SJSA1 (cell line): ENCODE measurements at regions not wholly inside any gene's neighbourhood (a gene's known extent, or its start where the extent isn't known, plus 50 kb on each side); places are given as distances from the start of the nearest gene placed in this dataset.

Experiments
- DNase-seq, 2 experiments: peaks; one replicate each; pipeline ENCODE4 v3.0.0-alpha.2; 2015 to 2020; ENCODE audit warnings: low spot score in 2 of 2, low read depth in 1 of 2
- H3K27ac ChIP-seq: fragments of 250-450 bp; sonication (Bioruptor Pico); 2 replicates; pipeline ENCODE4 v1.5.1; 2020; ENCODE audit warnings: mild to moderate bottlenecking, moderate library complexity
- H3K27me3 ChIP-seq: fragments of 250-450 bp; sonication (Bioruptor Pico); replicated peaks from 2 replicates; pipeline ENCODE4 v1.5.1; 2020; ENCODE audit warnings: mild to moderate bottlenecking, moderate library complexity
- H3K36me3 ChIP-seq: fragments of 250-450 bp; sonication (Bioruptor Pico); 2 replicates; pipeline ENCODE4 v1.5.1; 2020; ENCODE audit warnings: mild to moderate bottlenecking
- H3K4me1 ChIP-seq: fragments of 250-450 bp; sonication (Bioruptor Pico); replicated peaks from 2 replicates; pipeline ENCODE4 v1.6.1; 2021; ENCODE audit warnings: mild to moderate bottlenecking
- H3K4me3 ChIP-seq: fragments of 250-450 bp; sonication (Bioruptor Pico); 2 replicates; pipeline ENCODE4 v1.5.1; 2020; ENCODE audit warnings: mild to moderate bottlenecking
- H3K9me3 ChIP-seq: fragments of 250-450 bp; sonication (Bioruptor Pico); replicated peaks from 2 replicates; pipeline ENCODE4 v1.5.1; 2020; ENCODE audit warnings: mild to moderate bottlenecking

DNA sequence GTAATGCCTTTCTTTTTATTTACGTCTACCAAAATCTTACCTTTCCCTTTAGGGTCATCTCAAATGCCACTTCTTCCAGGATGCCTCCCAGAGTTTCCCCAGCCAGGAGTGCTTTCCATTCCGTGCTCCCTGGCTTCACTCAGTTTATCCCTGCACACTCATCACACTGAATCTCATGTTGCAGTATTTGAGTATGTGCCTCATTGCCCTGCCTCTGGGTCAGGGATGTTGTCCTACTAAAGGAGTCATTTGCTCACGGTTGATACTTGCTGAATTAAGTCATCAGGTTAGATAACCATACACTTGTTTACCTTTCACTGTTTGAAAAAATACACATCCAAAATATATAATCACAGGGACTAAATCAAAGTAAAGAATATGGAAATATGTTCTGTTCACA lies 356.2 kb upstream of the GATB start:
- Histone ChIP-seq H3K27me3 (peaks cover 5% of the 10 kb centered on the region; the same call in 1 of the 2 replicates), H3K27ac (no peak overlapping the region), H3K36me3 (no peaks in the 10 kb centered on the region), H3K9me3 (no peaks in the 10 kb centered on the region), H3K4me1 (no peaks in the 10 kb centered on the region), H3K4me3 (no peak overlapping the region)
- DNase-seq = no peak

DNA sequence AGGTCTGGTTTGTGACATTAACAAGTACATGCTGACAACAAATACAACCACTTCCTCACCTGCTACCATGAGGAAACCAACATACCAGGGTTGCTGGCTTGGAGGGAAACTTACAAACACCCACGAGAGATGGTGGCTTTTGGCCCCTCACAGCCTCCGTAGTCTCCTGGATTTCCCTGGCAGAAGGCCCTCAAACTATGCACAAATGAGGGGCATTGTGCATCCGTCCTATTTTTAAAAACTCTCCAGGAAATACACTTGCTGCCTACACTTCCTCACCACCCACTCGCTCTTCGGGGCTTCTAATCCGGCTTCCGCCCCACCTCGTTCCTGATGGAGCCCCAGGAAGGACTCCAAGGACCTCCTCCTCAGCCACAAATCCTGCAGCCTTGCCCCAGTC lies 355.0 kb upstream of the GATB start:
- no peak overlapping the region for H3K4me3 ChIP-seq
- no peaks in the 10 kb centered on the region for H3K4me1 ChIP-seq
- no peak overlapping the region for H3K27ac ChIP-seq
- no peaks in the 10 kb centered on the region for H3K9me3 ChIP-seq
- no peaks in the 10 kb centered on the region for H3K36me3 ChIP-seq
- no peak for DNase-seq
- 0 out of 2 replicates have a peak, but pooled peaks cover 3% of the 10 kb centered on the region for H3K27me3 ChIP-seq

DNA sequence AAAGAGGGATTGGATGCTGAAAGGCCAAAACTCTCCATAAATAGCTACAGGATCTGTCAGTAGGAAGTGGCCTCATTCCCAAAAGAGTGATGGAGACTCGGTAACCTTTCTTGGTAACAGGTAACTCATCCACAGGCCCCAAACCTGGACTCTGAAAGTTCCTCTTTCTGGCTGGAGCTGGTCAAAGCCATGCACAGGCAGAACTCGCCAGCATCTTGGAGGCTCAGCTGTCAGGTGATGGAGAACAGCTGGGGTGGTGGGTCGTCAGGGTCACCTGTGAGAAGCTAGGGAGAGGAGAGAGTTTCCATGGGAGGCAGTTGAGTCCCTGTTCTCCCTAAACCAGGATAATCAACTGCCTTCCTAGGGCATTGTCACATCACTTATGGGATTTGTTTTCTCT lies 354.3 kb upstream of the GATB start:
- Histone ChIP-seq H3K4me3 (no peak overlapping the region), H3K27me3 (0 out of 2 replicates have a peak, but pooled peaks cover 3% of the 10 kb centered on the region), H3K27ac (no peak overlapping the region), H3K9me3 (no peaks in the 10 kb centered on the region), H3K4me1 (no peaks in the 10 kb centered on the region), H3K36me3 (no peaks in the 10 kb centered on the region)
- DNase-seq = no peak

DNA sequence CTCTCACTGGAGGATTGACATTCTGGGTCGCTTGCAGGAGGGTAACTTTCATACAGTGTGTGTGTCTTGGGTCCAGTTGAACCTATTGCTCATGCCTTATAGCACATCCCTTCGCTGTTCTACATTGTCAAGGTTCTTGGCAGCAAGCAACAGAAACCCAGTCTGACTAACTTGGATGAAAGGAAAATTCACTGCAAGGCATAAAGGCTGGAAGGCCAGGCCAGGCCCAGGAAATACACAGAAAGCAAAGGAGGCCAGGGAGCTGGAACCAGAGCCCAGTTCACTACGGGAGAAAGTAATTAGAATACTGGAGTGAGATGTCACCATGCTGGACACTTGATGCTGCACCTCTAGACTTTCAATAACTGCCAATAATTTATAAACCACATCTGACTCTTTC lies 353.8 kb upstream of the GATB start:
- no peak for DNase-seq
- no peak overlapping the region for H3K27ac ChIP-seq
- H3K4me3 ChIP-seq = no peak overlapping the region
- no peaks in the 10 kb centered on the region for H3K4me1 ChIP-seq
- 0 out of 2 replicates have a peak, but pooled peaks cover 3% of the 10 kb centered on the region for H3K27me3 ChIP-seq
- no peaks in the 10 kb centered on the region for H3K9me3 ChIP-seq
- H3K36me3 ChIP-seq = no peaks in the 10 kb centered on the region

DNA sequence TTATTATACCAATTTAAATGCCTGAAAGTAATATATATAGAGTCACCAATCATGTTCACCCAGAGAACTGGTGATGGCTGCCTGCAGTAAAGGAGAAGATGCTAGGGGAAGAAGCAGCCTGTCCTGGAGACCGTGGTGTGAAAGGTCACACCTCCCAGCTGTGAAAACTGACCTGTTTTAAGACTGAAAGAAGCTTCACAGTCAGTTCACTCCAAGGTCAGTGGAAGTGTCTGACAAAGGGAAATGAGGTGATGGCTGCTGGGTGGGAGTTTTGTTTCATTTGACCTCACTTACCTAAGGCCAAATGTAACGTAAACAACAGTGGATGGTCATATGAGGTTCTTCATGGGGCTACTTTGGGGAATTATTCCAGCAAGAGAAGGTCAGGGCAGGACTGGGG lies 352.1 kb upstream of the GATB start:
- Histone ChIP-seq H3K27ac (no peak overlapping the region), H3K27me3 (no peaks in the 10 kb centered on the region), H3K36me3 (no peaks in the 10 kb centered on the region), H3K9me3 (no peaks in the 10 kb centered on the region), H3K4me1 (no peaks in the 10 kb centered on the region), H3K4me3 (no peak overlapping the region)
- no peak for DNase-seq

DNA sequence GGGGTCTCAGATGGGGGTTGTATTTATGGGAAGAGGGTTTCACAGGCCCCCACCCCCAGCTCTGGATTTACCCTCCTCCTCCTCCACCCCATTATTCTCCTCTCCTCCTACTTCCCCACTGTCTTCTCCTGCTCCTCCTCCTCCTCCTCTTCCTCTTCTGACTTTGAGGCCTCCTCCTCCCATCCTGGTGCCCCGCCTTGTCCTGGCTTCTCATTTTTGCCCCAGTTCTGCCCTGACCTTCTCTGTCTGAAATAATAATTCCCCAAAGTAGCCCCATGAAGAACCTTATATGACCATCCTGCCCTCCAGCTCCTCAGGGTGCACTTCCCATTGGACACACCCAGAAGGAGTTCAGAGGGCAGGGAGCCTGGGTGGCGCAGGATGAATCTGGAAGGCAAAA lies 351.4 kb upstream of the GATB start:
- no peak for DNase-seq
- Histone ChIP-seq H3K27me3 (no peaks in the 10 kb centered on the region), H3K4me3 (no peak overlapping the region), H3K36me3 (no peaks in the 10 kb centered on the region), H3K9me3 (no peaks in the 10 kb centered on the region), H3K4me1 (no peaks in the 10 kb centered on the region), H3K27ac (no peak overlapping the region)

DNA sequence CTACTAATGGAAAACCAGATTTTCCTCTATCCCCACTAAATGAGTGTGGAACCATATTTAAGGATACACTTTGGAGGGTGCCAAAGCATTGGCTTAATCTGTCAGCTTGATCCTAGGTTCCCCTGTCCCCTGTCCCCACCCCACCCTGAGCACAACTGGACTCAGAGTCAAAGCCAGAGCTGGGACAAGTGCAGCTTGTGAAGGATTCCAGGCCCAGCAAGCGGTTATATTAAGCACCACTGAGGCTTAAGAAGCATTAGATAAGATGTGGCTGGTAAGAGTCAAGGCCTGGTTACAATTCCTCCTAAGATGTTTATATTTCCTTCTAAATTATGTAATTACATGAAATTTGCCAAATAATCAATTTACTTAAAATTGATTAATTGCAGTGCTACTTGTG lies 350.0 kb upstream of the GATB start:
- Histone ChIP-seq H3K27ac (no peak overlapping the region), H3K4me1 (peaks cover 9% of the 10 kb centered on the region), H3K4me3 (no peak overlapping the region), H3K27me3 (no peaks in the 10 kb centered on the region), H3K9me3 (no peaks in the 10 kb centered on the region), H3K36me3 (no peaks in the 10 kb centered on the region)
- no peak for DNase-seq

DNA sequence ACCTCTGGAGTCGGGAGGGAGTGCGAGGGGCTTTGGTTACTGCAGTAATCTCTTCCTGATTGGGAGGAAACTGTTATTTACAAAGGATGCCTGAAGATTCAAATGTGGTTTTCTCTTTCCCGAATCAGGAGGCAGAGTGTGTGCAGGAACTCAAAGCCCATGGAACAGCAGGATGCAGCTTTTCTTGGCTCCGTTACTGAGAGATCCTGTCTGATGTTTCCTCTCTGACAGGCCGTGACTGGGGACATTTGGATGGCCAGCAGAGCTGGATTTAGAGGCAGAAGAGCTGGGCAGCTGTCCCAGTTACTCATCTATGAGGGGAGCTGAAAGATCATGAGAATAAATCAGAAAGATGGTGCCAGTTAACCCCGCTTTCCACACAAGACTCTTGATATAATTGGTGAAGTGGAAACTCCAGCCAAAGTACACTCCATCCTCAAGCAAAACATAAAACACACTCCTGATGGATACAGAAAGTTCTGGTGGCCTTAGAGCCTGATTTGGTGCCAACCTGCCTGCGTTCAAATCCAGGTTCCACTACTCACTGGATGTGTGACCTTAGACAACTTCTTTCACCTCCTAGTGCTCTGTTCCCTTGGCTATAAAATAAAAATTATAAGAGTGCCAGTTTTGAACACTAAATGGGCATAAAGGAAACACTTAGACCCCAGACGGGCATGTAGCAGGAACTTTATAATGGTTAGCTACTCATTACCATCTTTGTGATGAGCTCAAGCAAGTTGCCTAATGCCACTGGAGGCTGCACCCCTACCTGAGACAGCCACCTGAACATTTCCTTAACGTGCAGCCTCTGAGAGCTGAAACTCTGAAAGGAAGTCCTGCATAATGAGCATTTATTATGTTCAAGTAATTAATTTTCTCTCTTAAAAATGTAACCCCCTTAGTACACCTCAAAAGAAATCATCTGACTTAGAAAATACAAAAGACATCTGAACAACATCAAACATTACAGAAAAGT lies 349.0 kb upstream of the GATB start:
- no peaks in the 10 kb centered on the region for H3K36me3 ChIP-seq
- peaks cover 15% of the 10 kb centered on the region for H3K4me1 ChIP-seq
- H3K27me3 ChIP-seq = no peaks in the 10 kb centered on the region
- no peak for DNase-seq
- H3K9me3 ChIP-seq = no peaks in the 10 kb centered on the region
- no peak overlapping the region for H3K4me3 ChIP-seq
- no peak overlapping the region for H3K27ac ChIP-seq

DNA sequence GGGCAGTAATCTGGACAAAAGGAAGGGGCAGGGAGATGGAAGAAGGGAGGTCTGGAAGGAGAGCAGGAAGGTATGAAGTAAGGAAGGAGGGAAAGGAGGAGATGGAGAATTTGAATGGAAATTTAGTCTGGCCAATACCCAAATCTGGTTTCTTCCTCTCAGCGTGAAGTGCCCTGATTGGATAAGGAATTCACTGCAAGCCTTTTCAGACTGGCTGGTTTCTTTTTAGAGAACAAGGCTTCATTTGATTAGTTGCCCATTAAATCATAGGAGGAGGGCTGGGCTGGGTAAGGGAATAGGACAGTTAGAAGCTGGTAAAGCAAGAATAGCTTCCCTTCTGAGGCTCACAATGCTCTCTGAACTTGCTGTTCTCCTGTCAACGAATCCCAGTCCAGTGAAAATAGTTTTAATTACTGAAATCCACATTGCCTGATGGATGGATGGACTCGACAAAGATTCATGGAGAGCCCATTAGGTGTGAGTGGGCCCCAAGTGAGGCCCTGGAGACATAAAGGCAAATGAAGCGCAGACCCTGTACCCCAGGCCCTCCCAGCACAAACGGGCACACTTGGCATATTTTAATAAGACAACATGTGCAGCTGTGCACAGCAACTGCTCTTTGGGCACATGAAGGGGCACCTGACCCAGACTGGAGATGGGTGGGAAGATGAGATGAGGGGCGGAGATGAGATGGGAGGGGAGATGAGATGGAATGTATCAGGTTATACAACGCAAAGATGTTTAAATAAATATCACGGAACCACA lies 347.1 kb upstream of the GATB start:
- peaks cover 15% of the 10 kb centered on the region for H3K4me1 ChIP-seq
- H3K9me3 ChIP-seq = no peaks in the 10 kb centered on the region
- H3K27me3 ChIP-seq = no peaks in the 10 kb centered on the region
- no peaks in the 10 kb centered on the region for H3K36me3 ChIP-seq
- DNase-seq = no peak
- H3K4me3 ChIP-seq = no peak overlapping the region
- no peak overlapping the region for H3K27ac ChIP-seq

DNA sequence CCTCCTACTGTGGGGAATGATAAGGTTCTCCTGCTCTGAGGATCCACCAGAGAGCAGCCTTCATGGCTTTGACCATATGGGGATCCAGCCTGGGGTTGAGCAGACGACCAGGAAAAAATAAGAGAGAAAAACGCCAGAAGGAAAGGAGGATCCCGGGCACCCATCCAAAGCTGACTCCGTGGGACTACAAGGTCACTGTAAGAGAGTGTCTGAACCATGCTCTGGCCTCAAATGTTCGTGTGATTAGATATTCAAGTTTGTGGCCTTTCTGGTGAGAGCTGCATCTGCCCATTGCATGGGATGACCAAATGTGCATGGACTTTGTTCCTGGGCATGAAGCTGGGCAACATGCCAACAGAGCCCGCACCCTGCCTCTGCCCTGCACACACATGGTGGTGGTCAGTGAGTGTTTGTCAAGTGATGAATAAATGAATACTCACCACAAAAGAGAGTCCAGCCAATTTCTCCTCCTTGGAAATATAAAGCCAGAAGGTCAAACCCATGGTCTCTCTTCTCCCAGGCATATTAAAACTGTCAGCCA lies 346.0 kb upstream of the GATB start:
- Histone ChIP-seq H3K9me3 (no peaks in the 10 kb centered on the region), H3K4me3 (no peak overlapping the region), H3K4me1 (peaks cover 20% of the 10 kb centered on the region), H3K36me3 (no peaks in the 10 kb centered on the region), H3K27ac (peak overlapping the region; percentile 52), H3K27me3 (no peaks in the 10 kb centered on the region)
- no peak for DNase-seq

DNA sequence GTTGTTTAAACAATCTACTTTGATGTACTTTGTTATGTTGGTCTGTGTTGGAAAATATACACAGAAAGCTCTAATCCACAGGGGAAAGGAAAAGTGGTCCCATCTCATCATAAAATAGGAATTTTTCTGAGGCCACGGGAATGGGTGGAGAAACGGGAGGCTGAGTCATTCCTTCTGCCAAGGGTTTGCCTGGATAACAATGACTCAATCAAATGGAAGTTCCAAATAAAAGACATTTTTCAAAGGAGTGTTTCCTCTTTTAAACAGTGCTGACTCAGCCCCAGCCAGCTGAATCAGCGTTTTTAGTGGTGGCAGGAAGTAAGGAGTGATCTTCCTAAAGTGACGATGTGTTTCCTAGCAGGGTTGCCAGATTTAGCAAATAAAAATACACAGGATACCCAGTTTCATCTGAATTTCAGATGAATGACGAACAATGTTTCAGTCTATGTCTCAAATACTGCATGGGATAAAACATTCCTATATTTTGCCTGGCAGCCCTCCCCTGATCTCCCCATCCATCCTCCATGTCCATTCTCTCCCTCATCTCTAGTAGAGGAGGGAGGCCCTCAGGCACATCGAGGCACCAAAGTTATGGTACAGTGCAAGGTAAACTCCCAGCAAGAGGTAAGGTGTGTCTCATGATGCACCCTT lies 345.4 kb upstream of the GATB start:
- peak; percentile 92 to 97 for DNase-seq
- H3K9me3 ChIP-seq = no peaks in the 10 kb centered on the region
- H3K4me1 ChIP-seq = peaks cover 20% of the 10 kb centered on the region
- peak overlapping the region; percentile 52 for H3K27ac ChIP-seq
- H3K27me3 ChIP-seq = no peaks in the 10 kb centered on the region
- no peak overlapping the region for H3K4me3 ChIP-seq
- H3K36me3 ChIP-seq = no peaks in the 10 kb centered on the region

DNA sequence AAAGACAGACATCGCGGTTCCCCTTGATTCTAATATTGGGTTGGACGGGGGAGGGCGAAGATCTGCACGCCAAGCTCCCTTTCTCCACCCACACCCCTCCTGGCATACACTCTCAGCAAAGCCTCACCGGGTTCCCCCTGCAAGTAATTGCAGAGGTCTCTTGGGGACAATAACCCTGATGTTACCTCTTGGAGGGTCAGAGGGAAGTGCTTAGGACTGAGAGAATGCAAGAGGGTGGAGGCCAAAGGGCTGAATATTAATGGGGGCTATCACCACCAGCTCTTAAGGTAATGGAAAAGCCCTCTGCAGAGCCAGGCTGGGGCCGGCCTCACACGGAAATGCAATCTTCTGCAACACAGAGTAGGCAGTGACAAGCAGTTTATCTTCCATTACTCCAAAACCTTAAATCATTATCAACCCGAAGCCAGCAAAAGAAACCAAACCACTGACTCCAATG lies 344.1 kb upstream of the GATB start:
- no peaks in the 10 kb centered on the region for H3K27me3 ChIP-seq
- no peaks in the 10 kb centered on the region for H3K9me3 ChIP-seq
- no peaks in the 10 kb centered on the region for H3K36me3 ChIP-seq
- no peak overlapping the region for H3K4me3 ChIP-seq
- no peak overlapping the region for H3K27ac ChIP-seq
- DNase-seq = no peak
- peaks cover 20% of the 10 kb centered on the region for H3K4me1 ChIP-seq

DNA sequence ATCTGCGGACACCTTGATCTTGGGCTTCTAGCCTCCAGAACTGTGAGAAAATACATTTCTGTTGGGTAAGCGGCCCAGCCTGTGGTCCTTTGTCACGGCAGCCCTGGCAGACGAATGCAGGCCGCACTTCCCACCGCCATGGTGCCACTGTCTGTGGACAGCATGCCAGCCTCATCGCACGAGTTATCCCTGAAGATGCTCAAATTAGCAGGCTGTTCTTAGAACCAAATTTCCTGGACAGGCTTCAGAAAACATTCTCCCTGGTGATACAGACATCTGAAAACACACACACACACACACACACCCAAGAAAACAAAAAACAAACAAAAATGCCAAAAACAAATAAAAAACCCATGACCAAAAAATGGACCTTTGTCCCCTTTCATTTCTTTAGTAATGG lies 343.5 kb upstream of the GATB start:
- Histone ChIP-seq H3K36me3 (no peaks in the 10 kb centered on the region), H3K27me3 (no peaks in the 10 kb centered on the region), H3K4me3 (no peak overlapping the region), H3K27ac (no peak overlapping the region), H3K4me1 (peaks cover 20% of the 10 kb centered on the region), H3K9me3 (no peaks in the 10 kb centered on the region)
- DNase-seq = no peak
